Heart right ventricle (tissue), 16 donors: ENCODE measurements at regions not wholly inside any gene's neighbourhood (a gene's known extent, or its start where the extent isn't known, plus 50 kb on each side); places are given as distances from the start of the nearest gene placed in this dataset.
A peak's percentile ranks its signal among the peaks of the same experiment; 100 is the strongest.

Experiments
- ATAC-seq, 8 donors: fragments of 200-7000 bp; cut with Tn5 transposase; one replicate each; pipeline ENCODE4 v1.9.1; 2020; ENCODE audit warnings: mild to moderate bottlenecking in 8 of 8, moderate library complexity in 8 of 8, moderate number of reproducible peaks in 1 of 8
- DNase-seq, 2 donors: peaks; one replicate each; pipeline ENCODE4 v3.0.0-alpha.2; 2020
- H3K27ac ChIP-seq, 10 donors: fragments of 200-600 bp; sonication (generic) in 2 of 10; one replicate each; pipeline versions ENCODE4 v1.5.0 to v1.8.0; 2020 to 2022; ENCODE audit warnings: mild to moderate bottlenecking in 3 of 10
- H3K27me3 ChIP-seq, 7 donors: fragments of 200-600 bp; one replicate each; pipeline ENCODE4 v1.8.0; 2021 to 2022; ENCODE audit warnings: mild to moderate bottlenecking in 2 of 7
- H3K36me3 ChIP-seq, 9 donors: fragments of 200-600 bp; sonication (generic) in 1 of 9; one replicate each; pipeline versions ENCODE4 v1.5.0 to v1.8.0; 2020 to 2022; ENCODE audit warnings: mild to moderate bottlenecking in 2 of 9
- H3K4me1 ChIP-seq, 9 donors: fragments of 200-600 bp; sonication (generic) in 1 of 9; one replicate each; pipeline versions ENCODE4 v1.5.0 to v1.8.0; 2020 to 2022; ENCODE audit warnings: mild to moderate bottlenecking in 4 of 9
- H3K4me3 ChIP-seq, 10 donors: fragments of 200-600 bp; sonication (generic) in 2 of 10; one replicate each; pipeline versions ENCODE4 v1.5.0 to v1.8.0; 2020 to 2022; ENCODE audit warnings: mild to moderate bottlenecking in 7 of 10, moderate library complexity in 2 of 10
- H3K9me3 ChIP-seq, 11 donors: fragments of 200-600 bp in 10 of 11; sonication (generic) in 2 of 11; one replicate each; pipeline versions ENCODE4 v1.5.0 to v1.8.0; 2013 to 2022; ENCODE audit warnings: mild to moderate bottlenecking in 2 of 11, control low read depth in 1 of 11, moderate library complexity in 1 of 11
- CTCF ChIP-seq, 9 donors: fragments of 200-600 bp; sonication (generic) in 2 of 9; IDR thresholded peaks; one replicate each; pipeline versions ENCODE4 v1.5.0 to v1.8.0; 2021 to 2022; ENCODE audit warnings: antibody characterized with exemption in 9 of 9, mild to moderate bottlenecking in 5 of 9, moderate library complexity in 1 of 9
- WGBS, 2 donors: extraction: QIAGEN DNeasy Blood & Tissue Kit; methylation state at CpG; one replicate each; pipeline ENCODE4 v1.1.7; 2013; ENCODE audit warnings: inconsistent platforms in 1 of 2; 5-methylcytosine and 5-hydroxymethylcytosine counted together
- intact Hi-C, 10 donors: fragments of 100-400 bp; cut with DNase I; formaldehyde crosslinking; loops; one replicate each; pipeline versions ENCODE4 v1.11.1 to v1.14.2; 2022
- donor health status: Arrhythmogenic right ventricular cardiomyopathy.
- donor health status: ischemic (EF 13 %, LVEDD 7.1; RV severe dilation, severe dysfunction).
- donor health status: healthy with polysubstance abuse.
- donor health status: DM: no; HTN: yes; CAD: no.
- donor health status: DM: no; HTN: no; CAD: no.
- donor health status: ischemic (EF 25% LVEDD 6.9; RV normal size, moderate dysfunction).
- donor health status: ischemic (EF 25% LVEDD 5.7; RV mildly dilated, moderate dysfunction).
- donor health status: healthy.
- donor health status: DM: yes; HTN: yes; CAD: no.
- donor health status: Ischemic cardiomyopathy.
- donor health status: ischemic (EF 35%, LVEDD 5.7; RV mildly dilated, moderate dysfunction).
- donor health status: nonischemic (EF 11% LVEDD 7.7; RV severe dilation, severe dysfunction).
- donor health status: DM: yes; HTN: yes; CAD: no.
- donor health status: PGD.
- donor health status: ischemic (EF 29% LVEDD 5.4; RV normal size, mild dysfunction).
- donor health status: nonischemic (EF 23%, LVEDD 6.1; RV moderate dilation, normal function).

- ATAC-seq: no peak
- Histone ChIP-seq H3K36me3 (no peaks in the 10 kb centered on the region), H3K27ac (no peak overlapping the region), H3K9me3 (no peaks in the 10 kb centered on the region), H3K4me1 (no peaks in the 10 kb centered on the region), H3K4me3 (no peak overlapping the region), H3K27me3 (no peaks in the 10 kb centered on the region)
- intact Hi-C loops: no loop called here
- WGBS, 2 donors: 52 to 68% methylated on average over 3 of the region's 3 CpGs
- no peak for TF ChIP-seq CTCF (IDR thresholded peaks at IDR 0.05)
- no peak for DNase-seq
These were observed 187.3 kb upstream of the INTU start for GRCh38 chr4:127445471-127445870.

GRCh38 chr4:127446427-127446885, 186.3 kb upstream of the INTU start:
- 72 to 78% methylated on average over 4 of the region's 4 CpGs for WGBS, 2 donors
- no peak for TF ChIP-seq CTCF (IDR thresholded peaks at IDR 0.05)
- no peaks in the 10 kb centered on the region for H3K4me1 ChIP-seq
- H3K27ac ChIP-seq: peak overlapping the region in 2 of 10 donors; percentile 12 to 49
- no peak for DNase-seq
- H3K27me3 ChIP-seq: no peaks in the 10 kb centered on the region
- no peaks in the 10 kb centered on the region for H3K9me3 ChIP-seq
- no peak for ATAC-seq
- no peak overlapping the region for H3K4me3 ChIP-seq
- intact Hi-C loops: no loop called here
- H3K36me3 ChIP-seq: no peaks in the 10 kb centered on the region

- intact Hi-C loops: no loop called here
- H3K4me1 ChIP-seq: no peaks in the 10 kb centered on the region
- DNase-seq (no peak), ATAC-seq (no peak)
- TF ChIP-seq CTCF (IDR thresholded peaks at IDR 0.05): no peak
- no peak overlapping the region for H3K4me3 ChIP-seq
- 75 to 84% methylated on average over 1 of the region's 1 CpG for WGBS, 2 donors
- H3K36me3 ChIP-seq: no peaks in the 10 kb centered on the region
- no peaks in the 10 kb centered on the region for H3K9me3 ChIP-seq
- no peak overlapping the region for H3K27ac ChIP-seq
- H3K27me3 ChIP-seq: no peaks in the 10 kb centered on the region
These were observed 183.8 kb upstream of the INTU start for GRCh38 chr4:127448986-127449385.

- no peak overlapping the region for H3K27ac ChIP-seq
- intact Hi-C loops: no loop called here
- no peaks in the 10 kb centered on the region for H3K36me3 ChIP-seq
- DNase-seq (no peak), ATAC-seq (no peak)
- no peak overlapping the region for H3K4me3 ChIP-seq
- H3K9me3 ChIP-seq: no peaks in the 10 kb centered on the region
- no peaks in the 10 kb centered on the region for H3K27me3 ChIP-seq
- TF ChIP-seq CTCF (IDR thresholded peaks at IDR 0.05): no peak
- H3K4me1 ChIP-seq: no peaks in the 10 kb centered on the region
These were observed 183.3 kb upstream of the INTU start for GRCh38 chr4:127449449-127449848.

GRCh38 chr4:127450276-127450675, 182.5 kb upstream of the INTU start:
- intact Hi-C loops: no loop called here
- 66 to 67% methylated on average over 1 of the region's 1 CpG for WGBS, 2 donors
- DNase-seq (no peak), ATAC-seq (no peak)
- Histone ChIP-seq H3K36me3 (no peaks in the 10 kb centered on the region), H3K4me1 (no peaks in the 10 kb centered on the region), H3K27me3 (no peaks in the 10 kb centered on the region), H3K27ac (no peak overlapping the region), H3K9me3 (no peaks in the 10 kb centered on the region), H3K4me3 (no peak overlapping the region)
- TF ChIP-seq CTCF (IDR thresholded peaks at IDR 0.05): no peak
